H9 (cell line): ENCODE measurements at regions not wholly inside any gene's neighbourhood (a gene's known extent, or its start where the extent isn't known, plus 50 kb on each side); places are given as distances from the start of the nearest gene placed in this dataset.

Experiments used
- DNase-seq: peaks from one replicate; pipeline ENCODE4 v3.0.0-alpha.2; 2017
- H2AFZ ChIP-seq: one replicate; pipeline ENCODE4 v1.6.1; 2013; ENCODE audit warnings: mild to moderate bottlenecking, low read length, control low read depth, moderate library complexity
- H2AK5ac ChIP-seq: 2 replicates; pipeline ENCODE4 v1.6.1; 2013; ENCODE audit warnings: low read length, control low read depth, mixed read lengths; ENCODE audit not compliant: insufficient read length
- H2BK120ac ChIP-seq: one replicate; pipeline ENCODE4 v1.6.1; 2013; ENCODE audit warnings: low read depth, mild to moderate bottlenecking, low read length, control low read depth, inconsistent platforms; ENCODE audit not compliant: poor library complexity, severe bottlenecking
- H2BK12ac ChIP-seq: 2 replicates; pipeline ENCODE4 v1.6.1; 2013; ENCODE audit warnings: low read length, control low read depth, mixed read lengths, low read depth; ENCODE audit not compliant: insufficient read length
- H2BK15ac ChIP-seq: 2 replicates; pipeline ENCODE4 v1.6.1; 2013; ENCODE audit warnings: low read depth, low read length, control low read depth
- H2BK20ac ChIP-seq: one replicate; pipeline ENCODE4 v1.6.1; 2013; ENCODE audit warnings: low read depth, mild to moderate bottlenecking, low read length, control low read depth, inconsistent platforms; ENCODE audit not compliant: poor library complexity, severe bottlenecking
- H2BK5ac ChIP-seq: 2 replicates; pipeline ENCODE4 v1.6.1; 2013; ENCODE audit warnings: low read length, control low read depth, mixed read lengths; ENCODE audit not compliant: insufficient read length
- H3K14ac ChIP-seq: 2 replicates; pipeline ENCODE4 v1.6.1; 2013; ENCODE audit warnings: low read length, control low read depth; ENCODE audit not compliant: insufficient read depth
- H3K18ac ChIP-seq: 2 replicates; pipeline ENCODE4 v1.6.1; 2013; ENCODE audit warnings: low read depth, mild to moderate bottlenecking, mixed read lengths, low read length, control low read depth; ENCODE audit not compliant: insufficient read length
- H3K23ac ChIP-seq: 2 replicates; pipeline ENCODE4 v1.6.1; 2013; ENCODE audit warnings: low read length, control low read depth, mixed read lengths, low read depth; ENCODE audit not compliant: insufficient read length
- H3K23me2 ChIP-seq: 2 replicates; pipeline ENCODE4 v1.6.1; 2013; ENCODE audit warnings: low read depth, mild to moderate bottlenecking, mixed read lengths, low read length, control low read depth; ENCODE audit not compliant: insufficient read length, poor library complexity, severe bottlenecking
- H3K27ac ChIP-seq: 2 replicates; pipeline ENCODE4 v1.5.1; 2013; ENCODE audit warnings: low read length, control low read depth, mixed read lengths, low read depth; ENCODE audit not compliant: insufficient read length
- H3K27me3 ChIP-seq: 2 replicates; pipeline ENCODE4 v1.6.1; 2013; ENCODE audit warnings: low read length, control low read depth, inconsistent platforms; ENCODE audit not compliant: insufficient read depth
- H3K4ac ChIP-seq: 2 replicates; pipeline ENCODE4 v1.6.1; 2013; ENCODE audit warnings: low read depth, mild to moderate bottlenecking, control low read depth, inconsistent platforms, low read length, moderate library complexity
- H3K4me1 ChIP-seq: 2 replicates; pipeline ENCODE4 v1.6.1; 2013; ENCODE audit warnings: low read length, control low read depth, inconsistent platforms; ENCODE audit not compliant: insufficient read depth
- H3K4me2 ChIP-seq: 2 replicates; pipeline ENCODE4 v1.6.1; 2013; ENCODE audit warnings: low read length, control low read depth, mixed read lengths; ENCODE audit not compliant: insufficient read length, insufficient read depth
- H3K56ac ChIP-seq: 2 replicates; pipeline ENCODE4 v1.6.1; 2013; ENCODE audit warnings: low read depth, mild to moderate bottlenecking, mixed read lengths, low read length, control low read depth; ENCODE audit not compliant: insufficient read length
- H3K79me1 ChIP-seq: 2 replicates; pipeline ENCODE4 v1.6.1; 2013; ENCODE audit warnings: low read depth, mild to moderate bottlenecking, moderate library complexity, low read length, control low read depth, inconsistent platforms; ENCODE audit not compliant: insufficient read depth, poor library complexity, severe bottlenecking
- H3K79me2 ChIP-seq: 2 replicates; pipeline ENCODE4 v1.6.1; 2013; ENCODE audit warnings: low read length, control low read depth, inconsistent platforms; ENCODE audit not compliant: insufficient read depth
- H3K9ac ChIP-seq: 2 replicates; pipeline ENCODE4 v1.6.1; 2013; ENCODE audit warnings: low read length, control low read depth, mixed read lengths; ENCODE audit not compliant: insufficient read length; ENCODE audit errors: extremely low read depth
- H3K9me3 ChIP-seq: one replicate; pipeline ENCODE4 v1.6.1; 2013; ENCODE audit warnings: low read depth, low read length, inconsistent platforms; ENCODE audit not compliant: control insufficient read depth
- H3T11ph ChIP-seq: one replicate; pipeline ENCODE4 v1.6.1; 2013; ENCODE audit warnings: mild to moderate bottlenecking, low read length, control low read depth, inconsistent platforms
- H4K20me1 ChIP-seq: one replicate; pipeline ENCODE4 v1.6.1; 2013; ENCODE audit not compliant: control insufficient read depth, insufficient read length, insufficient read depth
- H4K5ac ChIP-seq: 2 replicates; pipeline ENCODE4 v1.6.1; 2013; ENCODE audit warnings: low read depth, mild to moderate bottlenecking, mixed read lengths, low read length, control low read depth; ENCODE audit not compliant: insufficient read length
- H4K8ac ChIP-seq: replicated peaks from 2 replicates; pipeline ENCODE4 v1.6.1; 2013; ENCODE audit warnings: low read length, control low read depth, mixed read lengths, low read depth; ENCODE audit not compliant: insufficient read length
- H4K91ac ChIP-seq: 2 replicates; pipeline ENCODE4 v1.6.1; 2013; ENCODE audit warnings: low read depth, mild to moderate bottlenecking, moderate library complexity, mixed read lengths, low read length, control low read depth; ENCODE audit not compliant: insufficient read length
- H3K27ac Mint-ChIP-seq, 3 experiments: 2 replicates in 2 of 3; 3 replicates in 1 of 3; pipeline ENCODE4 v1.8.0; 2020 to 2021; ENCODE audit warnings: mixed read lengths in 3 of 3, mild to moderate bottlenecking in 1 of 3, moderate library complexity in 1 of 3
- H3K27me3 Mint-ChIP-seq: 2 replicates; pipeline ENCODE4 v1.8.0; 2021; ENCODE audit warnings: low read depth, mild to moderate bottlenecking, moderate library complexity, mixed read lengths
- H3K36me3 Mint-ChIP-seq, 3 experiments: 2 replicates in 2 of 3; 3 replicates in 1 of 3; pipeline ENCODE4 v1.8.0; 2020 to 2021; ENCODE audit warnings: low read depth in 3 of 3, mixed read lengths in 3 of 3; ENCODE audit not compliant: insufficient read depth in 1 of 3
- H3K4me1 Mint-ChIP-seq, 2 experiments: 2 replicates each; pipeline ENCODE4 v1.8.0; 2020; ENCODE audit warnings: mixed read lengths in 2 of 2
- H3K4me3 Mint-ChIP-seq, 2 experiments: 2 replicates in 1 of 2; 3 replicates in 1 of 2; pipeline ENCODE4 v1.8.0; 2020 to 2021; ENCODE audit warnings: mild to moderate bottlenecking in 2 of 2, mixed read lengths in 2 of 2, moderate library complexity in 1 of 2
- H3K9me3 Mint-ChIP-seq, 2 experiments: 2 replicates in 1 of 2; 3 replicates in 1 of 2; pipeline ENCODE4 v1.8.0; 2020; ENCODE audit warnings: mild to moderate bottlenecking in 2 of 2, mixed read lengths in 2 of 2, moderate library complexity in 1 of 2
- WGBS: extraction: QIAGEN DNeasy Blood & Tissue Kit; methylation state at CpG from one replicate; pipeline ENCODE4 v1.1.7; 2013; ENCODE audit warnings: missing lambda C conversion rate, low lambda C conversion rate, mixed read lengths; ENCODE audit not compliant: insufficient read length; ENCODE audit errors: extremely low coverage; 5-methylcytosine and 5-hydroxymethylcytosine counted together
- TF ChIP-seq, protein P1 (sequence below): fragments of 200-600 bp; sonication (generic); conservative IDR thresholded peaks from 3 replicates; pipeline ENCODE4 v1.8.0; 2021; ENCODE audit warnings: antibody characterized with exemption, mild to moderate bottlenecking

DNA sequence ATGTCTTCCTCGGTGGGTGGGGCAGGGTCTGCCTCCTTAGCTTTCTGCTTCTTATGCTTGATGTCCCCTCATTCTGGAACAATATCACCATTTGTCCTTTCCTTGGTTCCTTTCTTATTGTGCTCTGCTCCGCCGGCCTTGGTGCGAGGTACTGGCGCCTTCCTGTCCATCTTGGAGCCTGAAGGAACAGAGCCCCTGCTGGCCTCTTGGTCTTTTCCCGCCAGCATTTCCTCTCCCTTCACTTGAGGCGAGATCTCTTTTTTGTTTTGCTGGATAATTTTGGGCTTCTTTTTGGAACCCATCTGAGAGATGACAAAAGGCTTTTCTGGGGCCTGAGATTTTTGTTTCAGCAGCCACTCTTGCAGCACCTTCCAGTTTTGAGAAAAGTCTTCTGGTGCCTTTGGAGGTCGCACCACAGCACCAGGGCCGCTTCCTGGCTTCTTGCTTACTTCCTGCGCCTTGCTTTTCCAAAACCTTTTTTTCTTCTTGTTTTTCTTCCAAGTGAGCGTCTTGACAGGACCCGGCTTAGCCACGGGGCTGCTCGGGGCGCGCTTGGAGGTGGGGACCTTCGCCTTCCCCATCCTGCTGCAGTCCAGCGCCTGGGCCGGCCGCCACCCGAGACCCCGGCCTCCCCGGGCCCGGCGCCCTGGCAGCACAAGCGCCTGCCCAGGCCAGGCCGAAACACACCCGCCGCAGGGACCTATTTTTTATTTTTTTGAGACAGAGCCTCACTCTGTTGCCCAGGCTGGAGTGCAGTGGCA lies 127.1 kb downstream of the KLF13 start:
- Histone ChIP-seq H4K20me1 (no peaks in the 10 kb centered on the region), H3K27ac (no peak overlapping the region), H3K14ac (no peak overlapping the region), H4K5ac (no peak overlapping the region), H3K56ac (no peak overlapping the region), H3T11ph (no peak overlapping the region), H3K9me3 (no peaks in the 10 kb centered on the region), H3K4me2 (no peak overlapping the region), H3K4me1 (no peaks in the 10 kb centered on the region), H4K8ac (no peak overlapping the region), H3K79me2 (no peaks in the 10 kb centered on the region), H3K23me2 (no peaks in the 10 kb centered on the region), H3K27me3 (no peaks in the 10 kb centered on the region), H3K23ac (no peak overlapping the region), H2AK5ac (no peak overlapping the region), H3K79me1 (no peaks in the 10 kb centered on the region), H2BK12ac (no peak overlapping the region), H2BK15ac (no peak overlapping the region), H4K91ac (no peak overlapping the region), H2AFZ (no peak overlapping the region), H2BK5ac (no peak overlapping the region), H3K9ac (no peak overlapping the region), H2BK120ac (no peak overlapping the region), H3K18ac (no peak overlapping the region), H3K4ac (no peak overlapping the region), H2BK20ac (no peak overlapping the region)
- H3K9me3 Mint-ChIP-seq = no peaks in the 10 kb centered on the region
- peak; percentile 21 for DNase-seq
- peaks cover 17 to 24% of the 10 kb centered on the region in 2 experiments for H3K4me1 Mint-ChIP-seq
- TF ChIP-seq, protein P1, sequence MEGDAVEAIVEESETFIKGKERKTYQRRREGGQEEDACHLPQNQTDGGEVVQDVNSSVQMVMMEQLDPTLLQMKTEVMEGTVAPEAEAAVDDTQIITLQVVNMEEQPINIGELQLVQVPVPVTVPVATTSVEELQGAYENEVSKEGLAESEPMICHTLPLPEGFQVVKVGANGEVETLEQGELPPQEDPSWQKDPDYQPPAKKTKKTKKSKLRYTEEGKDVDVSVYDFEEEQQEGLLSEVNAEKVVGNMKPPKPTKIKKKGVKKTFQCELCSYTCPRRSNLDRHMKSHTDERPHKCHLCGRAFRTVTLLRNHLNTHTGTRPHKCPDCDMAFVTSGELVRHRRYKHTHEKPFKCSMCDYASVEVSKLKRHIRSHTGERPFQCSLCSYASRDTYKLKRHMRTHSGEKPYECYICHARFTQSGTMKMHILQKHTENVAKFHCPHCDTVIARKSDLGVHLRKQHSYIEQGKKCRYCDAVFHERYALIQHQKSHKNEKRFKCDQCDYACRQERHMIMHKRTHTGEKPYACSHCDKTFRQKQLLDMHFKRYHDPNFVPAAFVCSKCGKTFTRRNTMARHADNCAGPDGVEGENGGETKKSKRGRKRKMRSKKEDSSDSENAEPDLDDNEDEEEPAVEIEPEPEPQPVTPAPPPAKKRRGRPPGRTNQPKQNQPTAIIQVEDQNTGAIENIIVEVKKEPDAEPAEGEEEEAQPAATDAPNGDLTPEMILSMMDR = no peak
- H3K27me3 Mint-ChIP-seq = peaks cover 2% of the 10 kb centered on the region
- H3K4me3 Mint-ChIP-seq = no peak overlapping the region
- no peak overlapping the region for H3K27ac Mint-ChIP-seq
- no CpG with 5 or more reads among the region's 29 CpGs for WGBS
- H3K36me3 Mint-ChIP-seq = no peaks in the 10 kb centered on the region
